RWPE1 (cell line): ENCODE measurements at regions not wholly inside any gene's neighbourhood (a gene's known extent, or its start where the extent isn't known, plus 50 kb on each side); places are given as distances from the start of the nearest gene placed in this dataset.

Source experiments
- CTCF ChIA-PET: fragments of 350-600 bp; sonication (Branson Sonifier 250); formaldehyde crosslinking; extraction: SDS; loops from one replicate; lab custom pipeline; 2021; lab: Yijun Ruan, JAX
- POLR2A ChIA-PET: fragments of 400-600 bp; formaldehyde crosslinking; extraction: SDS; loops from one replicate; lab custom pipeline; 2020; ENCODE audit warnings: antibody characterized with exemption; ENCODE audit not compliant: low non-redundant PET; lab: Yijun Ruan, JAX
- DNase-seq: peaks from one replicate; pipeline ENCODE4 v3.0.0; 2012; ENCODE audit warnings: low spot score
- H3K27ac ChIP-seq: fragments of 450-650 bp; 2 replicates; pipeline ENCODE4 v1.5.1; 2017
- CTCF ChIP-seq: fragments of 450-650 bp; conservative IDR thresholded peaks from 2 replicates; pipeline ENCODE4 v1.5.1; 2017; ENCODE audit warnings: low read depth, mild to moderate bottlenecking

GRCh38 chr10:112092519-112092918 lies 91.0 kb downstream of the GPAM start:
- ChIA-PET CTCF (no interaction called here), POLR2A (no interaction called here)
- no peak for DNase-seq
- no peak for TF ChIP-seq CTCF
- no peak overlapping the region for H3K27ac ChIP-seq

- ChIA-PET CTCF (interaction anchor here (0.8 kb wide), 1 partner anchor 1326 kb away, joined by 3 read pairs; no protein-coding TSS in a partner anchor), POLR2A (no interaction called here)
- no peak overlapping the region for H3K27ac ChIP-seq
- no peak for DNase-seq
- TF ChIP-seq CTCF: no peak
Observed at GRCh38 chr10:112094984-112095383, 88.6 kb downstream of the GPAM start.

- ChIA-PET CTCF (interaction anchor here (0.6 kb wide), 1 partner anchor 1024 kb away, joined by 3 read pairs; no protein-coding TSS in a partner anchor), POLR2A (no interaction called here)
- no peak overlapping the region for H3K27ac ChIP-seq
- TF ChIP-seq CTCF: no peak
- no peak for DNase-seq
Observed at GRCh38 chr10:112095731-112096130, 87.8 kb downstream of the GPAM start.

- POLR2A ChIA-PET: no interaction called here
- DNase-seq: no peak
- no peak overlapping the region for H3K27ac ChIP-seq
- TF ChIP-seq CTCF: no peak
- CTCF ChIA-PET: no interaction called here
Observed at GRCh38 chr10:112098682-112099081, 84.9 kb downstream of the GPAM start.
